ENCODE measurements at regions not wholly inside any gene's neighbourhood (a gene's known extent, or its start where the extent isn't known, plus 50 kb on each side); places are given as distances from the start of the nearest gene placed in this dataset.
"Not testable (repeated sequence)": the region's sequence is repeated elsewhere in the genome, so short reads cannot be mapped to it uniquely, and the experiment has no call there.

DNA sequence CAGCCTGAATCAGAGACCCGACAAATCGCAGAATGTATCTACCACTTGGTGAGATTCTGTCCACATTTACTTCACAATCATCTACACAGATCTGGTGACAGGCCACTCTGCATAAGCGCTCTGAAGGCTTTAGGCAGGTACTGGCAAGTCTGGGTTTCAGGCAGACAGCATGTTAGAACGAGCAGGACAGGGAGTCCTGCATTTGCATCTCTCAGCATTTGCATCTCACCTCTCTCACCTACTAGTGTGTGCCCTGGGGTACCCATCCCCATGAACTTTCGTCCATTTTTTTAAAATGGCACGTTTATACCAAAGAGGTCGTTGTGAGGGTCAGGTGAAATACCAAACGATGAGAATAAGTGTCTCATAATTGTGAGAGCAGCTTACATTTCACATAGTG, 108.2 kb downstream of the SPATA31A1 start:
- DNase-seq; H3K9me3 Mint-ChIP-seq (ENCODE audit: unreplicated experiment); H3K4me1 Mint-ChIP-seq (ENCODE audit: low read depth, unreplicated experiment); H3K36me3 Mint-ChIP-seq (ENCODE audit: unreplicated experiment); H3K27ac Mint-ChIP-seq (ENCODE audit: unreplicated experiment); H3K27me3 Mint-ChIP-seq (ENCODE audit: unreplicated experiment): not testable (repeated sequence)
- peak overlapping the region; percentile 35 for H3K4me3 Mint-ChIP-seq (ENCODE audit: unreplicated experiment)

DNA sequence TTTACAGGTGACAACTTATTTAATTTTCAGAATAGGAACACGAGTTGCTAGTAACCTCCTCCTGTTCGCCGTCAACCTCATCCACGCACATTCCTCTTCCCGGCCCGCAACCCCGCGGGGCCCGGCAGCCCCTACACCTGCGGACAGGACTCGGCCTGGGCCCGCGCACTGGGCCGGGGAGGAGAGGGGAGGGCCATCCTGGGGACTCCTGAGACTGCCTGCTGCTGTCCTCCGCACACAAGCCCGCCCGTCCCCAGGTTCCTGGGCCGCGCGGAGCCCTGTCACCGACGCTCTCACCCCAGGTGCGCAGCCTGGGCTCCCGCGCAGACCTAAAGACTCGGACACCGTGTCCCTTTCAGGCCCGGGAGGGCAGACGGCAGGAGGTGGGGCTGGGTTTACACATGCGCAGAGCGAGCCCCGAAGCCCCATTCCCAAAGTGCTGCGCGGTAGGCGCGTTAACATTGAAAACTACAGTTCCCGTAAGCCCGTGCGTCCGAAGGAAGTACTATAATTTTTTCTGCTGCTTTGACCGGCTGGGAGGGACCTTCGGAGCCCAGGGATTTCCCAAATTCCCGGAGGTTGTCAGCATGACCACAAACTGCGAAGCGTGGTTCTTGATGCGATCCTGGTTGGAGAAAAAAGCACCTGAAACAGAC, 108.8 kb downstream of the SPATA31A1 start:
- DNase-seq: peak; percentile 84
- Mint-ChIP-seq H3K4me3 (ENCODE audit: unreplicated experiment) (peak overlapping the region; percentile 95), H3K27ac (ENCODE audit: unreplicated experiment) (peak overlapping the region; percentile 87)
- H3K36me3 Mint-ChIP-seq (ENCODE audit: unreplicated experiment); H3K27me3 Mint-ChIP-seq (ENCODE audit: unreplicated experiment); H3K4me1 Mint-ChIP-seq (ENCODE audit: low read depth, unreplicated experiment); H3K9me3 Mint-ChIP-seq (ENCODE audit: unreplicated experiment): not testable (repeated sequence)

DNA sequence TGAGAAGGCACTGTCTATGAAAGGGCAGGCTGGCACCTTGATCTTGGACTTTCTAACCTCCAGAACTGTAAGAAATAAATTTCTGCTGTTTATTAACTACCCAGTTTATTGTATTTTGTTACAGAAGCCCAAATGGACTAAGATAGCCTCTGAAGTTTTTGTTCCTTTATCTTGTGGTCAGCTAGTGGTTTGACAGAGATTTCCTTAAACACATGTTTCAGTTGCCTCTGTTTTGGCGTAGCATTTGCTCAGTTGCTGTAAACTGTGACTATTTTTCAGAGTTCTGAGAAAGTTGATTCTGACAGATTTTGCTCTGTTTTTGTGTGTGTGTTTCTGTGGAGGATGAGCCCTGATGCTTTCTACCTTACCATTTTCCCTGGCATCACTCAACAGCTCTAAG, 119.0 kb downstream of the SPATA31A1 start:
- H3K27me3 Mint-ChIP-seq (ENCODE audit: unreplicated experiment); H3K4me1 Mint-ChIP-seq (ENCODE audit: low read depth, unreplicated experiment); H3K36me3 Mint-ChIP-seq (ENCODE audit: unreplicated experiment); H3K9me3 Mint-ChIP-seq (ENCODE audit: unreplicated experiment); H3K27ac Mint-ChIP-seq (ENCODE audit: unreplicated experiment); DNase-seq; H3K4me3 Mint-ChIP-seq (ENCODE audit: unreplicated experiment): not testable (repeated sequence)

DNA sequence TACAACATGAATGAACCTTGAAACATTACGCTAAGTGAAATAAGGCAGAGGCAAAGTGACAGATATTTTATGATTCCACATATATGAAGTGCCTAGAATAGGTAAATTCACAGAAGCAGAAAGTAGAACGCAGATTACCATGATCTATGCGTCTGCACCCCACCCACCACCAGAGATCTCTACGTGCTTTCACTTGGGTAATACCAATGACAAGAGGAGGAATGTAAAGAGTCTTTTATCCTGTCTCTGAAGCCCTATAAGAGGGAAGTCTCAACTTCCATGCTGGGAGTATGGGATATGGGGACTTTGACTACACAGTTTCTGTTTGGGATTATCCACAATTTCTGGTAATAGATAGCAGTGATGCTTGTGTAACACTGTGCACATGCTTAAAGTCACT, 127.6 kb downstream of the SPATA31A1 start:
- H3K4me1 Mint-ChIP-seq (ENCODE audit: low read depth, unreplicated experiment); DNase-seq; H3K4me3 Mint-ChIP-seq (ENCODE audit: unreplicated experiment); H3K9me3 Mint-ChIP-seq (ENCODE audit: unreplicated experiment); H3K27me3 Mint-ChIP-seq (ENCODE audit: unreplicated experiment); H3K27ac Mint-ChIP-seq (ENCODE audit: unreplicated experiment); H3K36me3 Mint-ChIP-seq (ENCODE audit: unreplicated experiment): not testable (repeated sequence)

DNA sequence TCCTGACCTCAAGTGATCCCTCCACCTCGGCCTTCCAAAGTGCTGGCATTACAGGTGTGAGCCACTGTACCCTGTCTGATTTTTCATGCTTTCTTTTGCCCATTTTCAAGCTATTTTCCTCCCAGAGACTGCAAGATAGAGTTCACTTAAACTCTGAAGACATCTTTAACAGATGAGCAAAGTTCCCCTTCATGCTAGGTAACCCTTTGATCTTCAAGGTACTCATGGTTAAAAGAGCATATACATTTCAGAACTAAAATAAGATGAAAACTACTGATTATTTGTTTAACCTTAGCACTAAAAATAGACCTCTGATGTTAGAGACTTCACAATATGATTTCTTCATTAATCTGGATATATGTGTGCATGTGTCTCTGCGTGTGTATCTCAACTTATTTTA, 128.4 kb downstream of the SPATA31A1 start:
- not testable (repeated sequence) for DNase-seq; H3K36me3 Mint-ChIP-seq (ENCODE audit: unreplicated experiment); H3K27ac Mint-ChIP-seq (ENCODE audit: unreplicated experiment); H3K9me3 Mint-ChIP-seq (ENCODE audit: unreplicated experiment); H3K4me3 Mint-ChIP-seq (ENCODE audit: unreplicated experiment); H3K4me1 Mint-ChIP-seq (ENCODE audit: low read depth, unreplicated experiment); H3K27me3 Mint-ChIP-seq (ENCODE audit: unreplicated experiment)

DNA sequence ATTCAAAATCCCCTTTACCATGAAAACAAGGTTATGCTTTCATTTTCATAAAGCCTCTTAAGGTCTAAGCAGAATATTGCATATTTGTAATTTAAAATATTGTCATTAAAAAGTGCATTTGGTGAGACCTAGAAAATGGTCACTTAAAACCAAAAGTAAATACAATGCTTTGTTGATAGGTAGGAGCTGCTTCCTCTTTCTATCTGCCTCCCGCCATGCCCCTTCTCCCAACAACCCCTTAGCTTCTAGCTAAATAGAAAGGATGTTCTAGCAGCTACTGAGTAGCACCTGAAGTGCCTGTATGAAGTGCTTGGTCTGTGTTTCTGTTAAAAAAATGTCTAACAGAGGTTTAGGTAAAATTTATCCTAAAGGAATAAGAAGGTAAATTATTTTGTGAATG, 128.8 kb downstream of the SPATA31A1 start:
- DNase-seq; H3K4me3 Mint-ChIP-seq (ENCODE audit: unreplicated experiment); H3K27me3 Mint-ChIP-seq (ENCODE audit: unreplicated experiment); H3K27ac Mint-ChIP-seq (ENCODE audit: unreplicated experiment); H3K4me1 Mint-ChIP-seq (ENCODE audit: low read depth, unreplicated experiment); H3K36me3 Mint-ChIP-seq (ENCODE audit: unreplicated experiment); H3K9me3 Mint-ChIP-seq (ENCODE audit: unreplicated experiment): not testable (repeated sequence)

DNA sequence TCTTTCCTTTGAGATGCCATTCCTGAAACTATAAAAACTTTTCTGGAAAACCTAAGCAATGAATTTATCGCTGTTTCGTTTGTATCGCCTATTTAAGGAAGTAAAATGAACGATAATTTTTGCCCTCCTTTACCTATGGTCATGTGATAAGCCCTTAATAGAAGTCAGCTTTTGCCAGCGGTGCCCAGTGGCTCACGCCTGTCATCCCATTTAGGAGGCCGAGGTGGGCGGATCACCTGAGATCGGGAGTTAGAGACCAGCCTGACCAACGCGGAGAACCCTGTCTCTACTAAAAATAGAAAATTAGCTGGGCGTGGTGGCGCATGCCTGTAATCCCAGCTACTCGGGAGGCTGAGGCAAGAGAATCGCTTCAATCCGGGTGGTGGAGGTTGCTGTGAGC, 132.0 kb downstream of the SPATA31A1 start:
- DNase-seq; H3K27ac Mint-ChIP-seq (ENCODE audit: unreplicated experiment); H3K4me3 Mint-ChIP-seq (ENCODE audit: unreplicated experiment); H3K27me3 Mint-ChIP-seq (ENCODE audit: unreplicated experiment); H3K4me1 Mint-ChIP-seq (ENCODE audit: low read depth, unreplicated experiment); H3K9me3 Mint-ChIP-seq (ENCODE audit: unreplicated experiment); H3K36me3 Mint-ChIP-seq (ENCODE audit: unreplicated experiment): not testable (repeated sequence)

DNA sequence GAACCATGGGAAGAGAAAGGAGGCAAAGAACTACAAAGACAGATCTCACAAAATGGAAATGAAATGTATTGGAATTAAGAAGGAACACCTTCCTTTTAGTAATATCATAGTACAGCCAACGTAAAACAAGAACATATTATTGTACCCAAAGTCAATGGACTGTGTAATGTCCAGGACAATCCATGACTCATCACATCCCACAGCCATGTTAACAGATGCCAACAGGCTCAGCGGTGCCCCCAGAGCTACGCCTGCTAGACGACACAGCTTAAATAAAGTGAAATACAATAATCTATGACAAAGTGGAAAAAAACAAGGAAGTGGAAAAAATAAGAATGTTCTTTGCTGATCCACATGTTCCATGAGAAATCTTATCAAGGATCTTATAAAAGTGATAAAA, 140.8 kb downstream of the SPATA31A1 start:
- H3K36me3 Mint-ChIP-seq (ENCODE audit: unreplicated experiment); H3K9me3 Mint-ChIP-seq (ENCODE audit: unreplicated experiment); H3K27ac Mint-ChIP-seq (ENCODE audit: unreplicated experiment); H3K27me3 Mint-ChIP-seq (ENCODE audit: unreplicated experiment); H3K4me1 Mint-ChIP-seq (ENCODE audit: low read depth, unreplicated experiment); DNase-seq; H3K4me3 Mint-ChIP-seq (ENCODE audit: unreplicated experiment): not testable (repeated sequence)

DNA sequence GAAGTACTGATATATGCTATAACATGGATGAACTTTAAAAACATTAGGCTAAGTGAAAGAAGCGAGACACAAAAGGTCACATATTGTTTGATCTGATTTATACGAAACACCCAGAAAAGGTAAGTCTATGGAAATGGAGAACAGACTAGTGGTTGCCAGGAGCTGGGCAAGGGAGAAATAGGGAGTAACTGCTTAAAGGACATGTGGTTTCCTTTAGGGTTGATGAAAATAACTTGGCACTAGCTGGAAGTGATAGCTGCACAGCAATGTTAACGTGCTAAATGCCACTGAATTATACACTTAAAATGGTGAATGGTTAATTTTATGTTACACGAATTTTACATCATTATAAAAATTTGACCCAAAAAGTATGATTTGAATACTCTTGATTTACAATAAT, 147.7 kb downstream of the SPATA31A1 start:
- not testable (repeated sequence) for H3K27me3 Mint-ChIP-seq (ENCODE audit: unreplicated experiment); H3K36me3 Mint-ChIP-seq (ENCODE audit: unreplicated experiment); H3K4me1 Mint-ChIP-seq (ENCODE audit: low read depth, unreplicated experiment); H3K4me3 Mint-ChIP-seq (ENCODE audit: unreplicated experiment); H3K9me3 Mint-ChIP-seq (ENCODE audit: unreplicated experiment); H3K27ac Mint-ChIP-seq (ENCODE audit: unreplicated experiment); DNase-seq

DNA sequence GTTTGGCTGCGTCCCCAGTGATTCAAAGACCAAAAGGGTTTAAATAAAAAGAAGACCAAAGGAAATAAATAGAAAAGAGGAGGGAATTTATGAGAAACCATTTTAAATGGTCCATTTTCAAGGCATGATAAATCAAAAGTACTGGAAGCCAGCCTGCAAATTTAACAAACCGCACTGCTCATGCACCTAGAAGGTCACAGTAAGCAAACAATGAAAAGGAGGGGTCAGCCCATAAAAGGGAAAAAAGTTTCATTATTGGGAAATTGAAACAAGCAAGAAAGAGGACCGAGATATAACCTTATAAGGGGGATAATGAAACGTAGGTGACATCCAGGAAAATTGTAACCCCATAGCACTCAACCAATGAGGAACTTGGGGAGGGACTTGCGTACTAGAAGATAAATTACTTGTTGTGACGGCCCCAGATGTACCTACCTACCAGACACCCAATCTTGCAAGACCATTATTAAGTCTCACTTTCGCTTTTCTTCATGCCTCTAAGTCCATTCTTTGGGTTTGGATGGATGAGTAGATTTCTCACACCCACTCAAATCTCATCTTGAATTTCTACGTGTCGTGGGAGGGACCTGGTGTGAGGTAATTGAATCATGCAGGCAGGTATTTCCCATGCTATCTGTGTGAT, 172.0 kb downstream of the SPATA31A1 start:
- H3K27me3 Mint-ChIP-seq (ENCODE audit: unreplicated experiment); H3K9me3 Mint-ChIP-seq (ENCODE audit: unreplicated experiment); H3K27ac Mint-ChIP-seq (ENCODE audit: unreplicated experiment); DNase-seq; H3K36me3 Mint-ChIP-seq (ENCODE audit: unreplicated experiment); H3K4me3 Mint-ChIP-seq (ENCODE audit: unreplicated experiment); H3K4me1 Mint-ChIP-seq (ENCODE audit: low read depth, unreplicated experiment): not testable (repeated sequence)

DNA sequence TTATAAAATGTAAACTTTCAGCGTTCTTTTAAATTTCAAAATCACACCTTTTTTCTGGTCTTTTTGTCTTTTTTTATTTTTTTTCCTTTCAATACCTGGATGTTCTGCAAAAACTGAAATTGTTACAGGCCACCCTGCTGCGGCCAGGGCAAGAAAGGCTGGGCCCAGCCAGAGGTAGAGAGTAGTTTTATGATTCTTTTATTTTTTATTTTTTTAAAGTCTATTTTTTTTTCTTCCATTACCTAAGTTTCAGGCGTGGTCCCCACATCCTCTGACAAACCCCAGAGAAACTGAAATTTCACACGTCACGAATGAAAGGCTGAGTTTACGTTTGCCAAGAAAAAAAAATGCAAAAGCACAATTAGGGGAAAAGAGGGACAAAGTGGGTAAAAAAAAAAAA, 177.1 kb downstream of the SPATA31A1 start:
- not testable (repeated sequence) for H3K27me3 Mint-ChIP-seq (ENCODE audit: unreplicated experiment); H3K27ac Mint-ChIP-seq (ENCODE audit: unreplicated experiment); H3K9me3 Mint-ChIP-seq (ENCODE audit: unreplicated experiment); H3K36me3 Mint-ChIP-seq (ENCODE audit: unreplicated experiment); H3K4me1 Mint-ChIP-seq (ENCODE audit: low read depth, unreplicated experiment); H3K4me3 Mint-ChIP-seq (ENCODE audit: unreplicated experiment); DNase-seq

DNA sequence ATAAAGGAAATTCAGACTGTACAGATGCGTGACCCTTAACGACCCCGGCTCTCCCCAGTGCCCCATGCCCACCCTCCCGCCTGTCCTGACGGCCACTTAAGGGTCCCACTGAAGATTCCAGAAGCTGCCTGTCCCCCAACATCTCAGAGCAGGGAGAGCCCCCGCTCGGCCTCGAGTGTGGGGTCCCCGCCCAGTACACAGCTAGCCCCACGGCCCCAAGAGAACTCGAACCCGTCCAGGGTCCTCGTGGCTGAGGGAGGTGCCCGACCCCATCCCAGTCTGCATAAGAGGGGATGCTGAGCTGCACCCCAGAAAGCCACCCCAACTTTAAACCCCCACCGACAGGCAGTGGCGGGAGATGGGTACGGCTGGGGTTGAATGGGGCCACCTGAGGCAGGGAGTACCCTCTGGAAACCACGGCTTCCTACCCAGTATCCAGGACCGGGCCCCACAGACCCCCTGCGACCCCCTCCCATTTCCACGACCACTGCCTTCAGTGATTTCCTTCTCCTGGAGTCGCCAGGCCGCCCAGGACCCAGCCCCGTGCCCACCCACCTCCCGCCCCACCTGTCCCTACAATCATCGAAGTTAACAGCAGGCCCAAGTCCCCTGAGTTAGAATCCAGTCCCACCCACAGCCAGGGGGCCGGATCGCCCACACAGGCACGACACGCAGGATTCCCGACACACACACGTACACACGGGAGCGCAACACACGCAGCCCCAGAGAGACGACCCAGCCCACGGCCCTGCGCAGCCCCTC, 177.7 kb downstream of the SPATA31A1 start:
- H3K4me1 Mint-ChIP-seq (ENCODE audit: low read depth, unreplicated experiment); H3K27ac Mint-ChIP-seq (ENCODE audit: unreplicated experiment); H3K36me3 Mint-ChIP-seq (ENCODE audit: unreplicated experiment); H3K4me3 Mint-ChIP-seq (ENCODE audit: unreplicated experiment); H3K9me3 Mint-ChIP-seq (ENCODE audit: unreplicated experiment); H3K27me3 Mint-ChIP-seq (ENCODE audit: unreplicated experiment); DNase-seq: not testable (repeated sequence)
